HG02623 (cell line): ENCODE measurements at regions not wholly inside any gene's neighbourhood (a gene's known extent, or its start where the extent isn't known, plus 50 kb on each side); places are given as distances from the start of the nearest gene placed in this dataset.

Source experiments
- ATAC-seq: cut with Tn5 transposase; IDR thresholded peaks from one replicate; pipeline ENCODE4 v1.9.1; 2021; ENCODE audit warnings: moderate library complexity; ENCODE audit not compliant: unreplicated experiment

- ATAC-seq = no peak
Measured at GRCh38 chr4:67126570-67126969, 418.7 kb downstream of the CENPC start.

- no peak for ATAC-seq
Measured at GRCh38 chr4:67125636-67126514, 419.4 kb downstream of the CENPC start.

- no peak for ATAC-seq
Measured at GRCh38 chr4:67124716-67125115, 420.6 kb downstream of the CENPC start.

- ATAC-seq = no peak
Measured at GRCh38 chr4:67122029-67122428, 423.3 kb downstream of the CENPC start.

- ATAC-seq = no peak
Measured at GRCh38 chr4:67120369-67120768, 424.9 kb downstream of the CENPC start.

GRCh38 chr4:67109276-67109675 lies 436.0 kb downstream of the CENPC start:
- no peak for ATAC-seq

- ATAC-seq = no peak
Measured at GRCh38 chr4:67106861-67107460, 438.3 kb downstream of the CENPC start.

GRCh38 chr4:67104145-67104544 lies 441.2 kb downstream of the CENPC start:
- ATAC-seq = no peak

- ATAC-seq = no peak
Measured at GRCh38 chr4:67103001-67103747, 442.1 kb downstream of the CENPC start.

GRCh38 chr4:67101612-67102011 lies 443.7 kb downstream of the CENPC start:
- no peak for ATAC-seq

- ATAC-seq = no peak
Measured at GRCh38 chr4:67092351-67092750, 453.0 kb downstream of the CENPC start.

GRCh38 chr4:67091673-67092072 lies 453.6 kb downstream of the CENPC start:
- ATAC-seq = no peak

- peak; percentile 93 for ATAC-seq
Measured at GRCh38 chr4:67087897-67088296, 457.4 kb downstream of the CENPC start.

GRCh38 chr4:67084783-67085182 lies 460.5 kb downstream of the CENPC start:
- no peak for ATAC-seq

- ATAC-seq = no peak
Measured at GRCh38 chr4:67083496-67083895, 461.8 kb downstream of the CENPC start.

- ATAC-seq = no peak
Measured at GRCh38 chr4:67082746-67083145, 462.6 kb downstream of the CENPC start.

- ATAC-seq = no peak
Measured at GRCh38 chr4:67080046-67080557, 465.2 kb downstream of the CENPC start.

- ATAC-seq = no peak
Measured at GRCh38 chr4:67071641-67072040, 473.7 kb downstream of the CENPC start.

GRCh38 chr4:67055319-67055718 lies 490.0 kb downstream of the CENPC start:
- ATAC-seq = no peak

GRCh38 chr4:67054896-67055295 lies 490.4 kb downstream of the CENPC start:
- ATAC-seq = no peak
